HG03520 (cell line): ENCODE measurements at regions not wholly inside any gene's neighbourhood (a gene's known extent, or its start where the extent isn't known, plus 50 kb on each side); places are given as distances from the start of the nearest gene placed in this dataset.
"Not testable (repeated sequence)": the region's sequence is repeated elsewhere in the genome, so short reads cannot be mapped to it uniquely, and the experiment has no call there.

Source experiments
- ATAC-seq: cut with Tn5 transposase; IDR thresholded peaks from one replicate; pipeline ENCODE4 v1.9.1; 2021; ENCODE audit warnings: mild to moderate bottlenecking, moderate library complexity; ENCODE audit not compliant: unreplicated experiment

- no peak for ATAC-seq
Measured at GRCh38 chr7:142637240-142637639, 112.0 kb upstream of the PRSS1 start.

GRCh38 chr7:142636751-142637150 lies 112.5 kb upstream of the PRSS1 start:
- ATAC-seq: no peak

GRCh38 chr7:142636107-142636506 lies 113.2 kb upstream of the PRSS1 start:
- ATAC-seq: not testable (repeated sequence)

- peak; percentile 94 for ATAC-seq
Measured at GRCh38 chr7:142632271-142633134, 116.8 kb upstream of the PRSS1 start.

GRCh38 chr7:142629588-142630260 lies 119.5 kb upstream of the PRSS1 start:
- no peak for ATAC-seq

DNA sequence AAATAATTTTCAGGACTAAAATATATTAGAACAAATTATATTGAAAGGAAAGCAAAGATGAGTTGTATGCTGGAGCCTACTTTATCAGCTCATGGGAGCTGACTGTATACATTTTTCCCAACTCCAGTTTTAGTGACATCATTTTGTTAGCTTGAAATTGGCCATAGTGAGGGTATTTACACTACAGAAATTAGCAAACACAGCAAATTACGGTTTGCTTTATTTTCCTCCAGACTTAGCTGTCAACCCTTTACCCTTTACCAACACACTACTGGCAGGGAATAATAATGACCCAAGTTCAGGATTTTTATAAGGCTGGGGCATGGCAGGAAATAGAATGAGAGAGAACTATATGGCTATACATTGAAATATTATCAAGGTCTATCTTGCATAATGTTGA lies 120.3 kb upstream of the PRSS1 start:
- no peak for ATAC-seq

- not testable (repeated sequence) for ATAC-seq
Measured at GRCh38 chr7:142627223-142627622, 122.0 kb upstream of the PRSS1 start.

DNA sequence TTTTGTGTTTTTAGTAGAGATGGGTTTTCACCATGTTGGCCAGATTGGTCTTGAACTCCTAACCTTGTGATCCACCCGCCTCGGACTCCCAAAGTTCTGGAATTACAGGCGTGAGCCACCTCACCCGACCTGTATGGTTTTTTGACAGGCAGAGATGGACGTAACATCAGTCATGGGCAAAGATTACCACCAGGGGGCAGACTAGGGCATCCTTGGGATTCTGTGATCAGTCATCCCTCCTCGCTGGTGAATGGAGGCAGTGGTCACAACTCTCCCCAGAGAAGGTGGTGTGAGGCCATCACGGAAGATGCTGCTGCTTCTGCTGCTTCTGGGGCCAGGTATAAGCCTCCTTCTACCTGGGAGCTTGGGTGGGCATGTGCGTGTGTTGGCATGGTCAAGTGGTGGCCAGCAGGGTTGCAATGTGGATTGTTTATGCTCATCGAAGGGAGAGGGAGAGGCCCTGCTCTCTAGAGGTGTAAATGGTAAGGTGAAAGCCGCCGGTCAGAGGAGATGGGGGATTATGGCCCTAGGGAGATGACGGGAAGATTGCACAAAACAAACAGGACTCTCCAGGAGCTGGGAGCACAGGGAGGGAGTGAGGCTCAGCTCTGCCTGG lies 122.7 kb upstream of the PRSS1 start:
- ATAC-seq: peak; percentile 76

DNA sequence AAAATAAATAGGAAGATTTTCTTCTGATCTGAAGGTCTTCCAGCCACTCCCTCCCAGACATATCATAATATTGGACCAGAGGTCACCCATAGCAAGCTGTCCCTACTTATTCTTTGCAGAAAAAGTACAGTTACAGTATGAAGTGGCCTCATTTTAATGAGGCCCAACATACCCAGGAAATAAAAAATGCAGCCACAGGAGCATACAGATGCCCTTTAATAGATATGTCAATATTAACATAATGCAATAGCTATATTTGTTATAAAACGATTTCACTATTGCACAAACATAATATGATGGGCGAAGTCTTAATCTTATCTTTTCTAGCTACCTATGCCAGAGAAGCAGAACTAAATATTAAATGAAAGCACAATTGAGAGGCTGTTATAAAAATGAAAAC lies 124.1 kb upstream of the PRSS1 start:
- not testable (repeated sequence) for ATAC-seq

DNA sequence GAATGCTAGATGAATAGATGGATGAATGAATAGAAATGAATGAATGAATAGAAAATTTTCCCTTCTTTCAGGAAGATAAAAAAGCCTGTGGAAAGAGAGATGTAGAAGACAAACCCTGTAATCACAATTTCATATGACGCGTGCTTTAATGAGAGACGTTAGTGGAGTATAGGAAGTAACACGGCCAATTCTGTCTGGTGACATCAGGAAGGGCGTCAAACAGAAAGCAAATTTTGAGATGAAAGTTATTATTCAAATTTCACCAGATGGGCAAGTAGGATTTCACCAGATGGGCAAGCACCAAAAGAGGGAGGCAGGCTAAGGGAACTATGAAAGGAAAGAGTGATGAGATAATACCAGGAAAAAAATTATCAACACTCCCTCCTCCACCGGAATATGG lies 128.9 kb upstream of the PRSS1 start:
- ATAC-seq: no peak

- no peak for ATAC-seq
Measured at GRCh38 chr7:142618655-142619351, 130.5 kb upstream of the PRSS1 start.

GRCh38 chr7:142616842-142617241 lies 132.4 kb upstream of the PRSS1 start:
- ATAC-seq: no peak

- ATAC-seq: no peak
Measured at GRCh38 chr7:142616121-142616643, 133.1 kb upstream of the PRSS1 start.

DNA sequence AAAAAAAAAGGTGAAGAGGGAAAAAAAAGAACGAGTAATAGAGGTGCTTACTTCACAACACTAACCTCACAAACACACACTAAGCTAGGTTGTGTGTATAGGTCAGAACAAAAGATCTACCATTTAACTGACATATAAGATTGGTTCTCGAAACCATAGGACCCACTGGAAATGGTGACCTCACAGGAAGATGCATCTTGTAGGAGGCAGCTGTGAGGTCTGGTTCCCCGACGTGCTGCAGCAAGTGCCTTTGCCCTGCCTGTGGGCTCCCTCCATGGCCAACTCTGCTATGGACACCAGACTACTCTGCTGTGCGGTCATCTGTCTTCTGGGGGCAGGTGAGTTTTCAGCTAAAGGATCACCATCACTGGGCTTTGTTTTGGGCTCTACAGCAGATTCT lies 133.8 kb upstream of the PRSS1 start:
- no peak for ATAC-seq

- no peak for ATAC-seq
Measured at GRCh38 chr7:142614116-142614515, 135.2 kb upstream of the PRSS1 start.

- ATAC-seq: no peak
Measured at GRCh38 chr7:142612237-142612881, 136.9 kb upstream of the PRSS1 start.

GRCh38 chr7:142611566-142612236 lies 137.6 kb upstream of the PRSS1 start:
- no peak for ATAC-seq

GRCh38 chr7:142608630-142609428 lies 140.4 kb upstream of the PRSS1 start:
- no peak for ATAC-seq

DNA sequence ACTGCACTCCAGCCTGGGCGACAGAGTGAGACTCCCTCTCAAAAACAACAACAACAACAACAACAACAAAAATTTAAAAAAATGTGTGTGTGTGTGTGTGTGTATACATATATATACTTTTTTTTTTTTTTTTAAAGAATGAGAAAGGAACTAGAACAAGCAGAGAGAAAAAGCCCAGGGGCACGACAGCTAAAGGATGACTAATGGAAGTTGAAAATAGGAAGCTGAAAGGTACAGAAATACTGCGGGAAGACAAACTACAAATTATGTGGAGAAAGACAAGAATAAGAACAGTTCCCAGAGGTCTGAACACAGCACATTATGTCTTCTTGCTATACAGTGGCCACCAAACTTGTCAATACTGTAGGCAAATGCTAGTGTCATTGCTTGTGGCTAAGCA lies 141.9 kb upstream of the PRSS1 start:
- ATAC-seq: no peak
